Panc1 (cell line): ENCODE measurements at regions not wholly inside any gene's neighbourhood (a gene's known extent, or its start where the extent isn't known, plus 50 kb on each side); places are given as distances from the start of the nearest gene placed in this dataset.

Source experiments
- ATAC-seq: fragments of 200-7000 bp; cut with Tn5 transposase; 2 replicates; pipeline ENCODE4 v1.9.1; 2020; ENCODE audit warnings: mild to moderate bottlenecking, moderate library complexity
- BruUV-seq: library from RNA; stranded (reverse); fragments of 400-500 nt; replicated peaks from 2 replicates; lab custom pipeline; 2021; lab: Mats Ljungman, UMichigan
- CTCF ChIA-PET: fragments of 300-600 bp; sonication (Branson Sonifier 250); formaldehyde crosslinking; loops from one replicate; lab custom pipeline; 2022; ENCODE audit warnings: antibody characterized with exemption; lab: Charles Lee
- POLR2A ChIA-PET: fragments of 300-600 bp; sonication (Branson Sonifier 250); formaldehyde crosslinking; loops from one replicate; lab custom pipeline; 2022; ENCODE audit warnings: antibody characterized with exemption; lab: Charles Lee
- DNase-seq: peaks from one replicate; pipeline ENCODE4 v3.0.0-alpha.2; 2010; ENCODE audit warnings: low read depth, low spot score
- H3K27ac ChIP-seq: 2 replicates; pipeline ENCODE4 v1.5.1; 2011; ENCODE audit warnings: mild to moderate bottlenecking, low read length, inconsistent platforms
- H3K27me3 ChIP-seq: fragments of 200-500 bp; sonication (Bioruptor generic); 2 replicates; pipeline ENCODE4 v1.6.0; 2014; ENCODE audit warnings: low read length, inconsistent platforms; ENCODE audit not compliant: control insufficient read depth, insufficient read depth
- H3K36me3 ChIP-seq: fragments of 200-500 bp; sonication (Bioruptor generic); 2 replicates; pipeline ENCODE4 v1.5.1; 2014; ENCODE audit warnings: inconsistent platforms, mild to moderate bottlenecking, low read length, moderate library complexity; ENCODE audit not compliant: control insufficient read depth, insufficient read depth
- H3K4me1 ChIP-seq: 2 replicates; pipeline ENCODE4 v1.5.1; 2011; ENCODE audit warnings: inconsistent platforms, mild to moderate bottlenecking, low read length, moderate library complexity; ENCODE audit not compliant: control insufficient read depth, insufficient read depth
- H3K4me3 ChIP-seq, 2 experiments: 2 replicates each; pipeline ENCODE4 v1.5.1; 2011 to 2012; ENCODE audit warnings: low read depth in 2 of 2, low read length in 2 of 2, mild to moderate bottlenecking in 2 of 2, inconsistent platforms in 1 of 2, moderate library complexity in 1 of 2
- H3K9me3 ChIP-seq: fragments of 200-500 bp; sonication (Bioruptor generic); 2 replicates; pipeline ENCODE4 v1.5.1; 2014; ENCODE audit warnings: low read depth, mild to moderate bottlenecking, inconsistent platforms, low read length, moderate library complexity; ENCODE audit not compliant: control insufficient read depth, insufficient read depth
- POLR2AphosphoS5 ChIP-seq: IDR thresholded peaks from 2 replicates; pipeline ENCODE4 v1.6.1; 2012; ENCODE audit warnings: mild to moderate bottlenecking, low read depth, low read length, moderate library complexity
- REST ChIP-seq, 2 experiments: IDR thresholded peaks; 2 replicates each; pipeline ENCODE4 v1.6.1; 2011 to 2012; ENCODE audit warnings: low read depth in 2 of 2, control low read depth in 1 of 2, low read length in 1 of 2, mild to moderate bottlenecking in 1 of 2, moderate library complexity in 1 of 2; ENCODE audit not compliant: insufficient read depth in 1 of 2
- SIN3A ChIP-seq: IDR thresholded peaks from 2 replicates; pipeline ENCODE4 v1.6.1; 2012; ENCODE audit warnings: low read depth, mild to moderate bottlenecking, low read length, moderate library complexity, borderline replicate concordance; ENCODE audit not compliant: insufficient read depth
- TCF7L2 ChIP-seq: IDR thresholded peaks from 2 replicates; pipeline ENCODE4 v1.6.1; 2011; ENCODE audit warnings: mild to moderate bottlenecking, low read depth, low read length, inconsistent platforms
- in situ Hi-C: cut with HindIII; loops from 2 replicates; pipeline ENCODE4 v1.10.0; 2016; ENCODE audit warnings: low sequenced_read_pairs, low pct_unique_long_range_greater_than_20kb
- intact Hi-C: fragments of 100-400 bp; cut with micrococcal nuclease; formaldehyde crosslinking; loops from one replicate; pipeline ENCODE4 v1.10.0; 2022; ENCODE audit not compliant: unreplicated experiment
- TF ChIP-seq, protein P1 (sequence below): fragments of 450-650 bp; IDR thresholded peaks from 2 replicates; pipeline ENCODE4 v1.5.1; 2017; ENCODE audit warnings: mild to moderate bottlenecking

- intact Hi-C loops = no loop called here
- no peak for TF ChIP-seq TCF7L2
- TF ChIP-seq REST (IDR thresholded peaks at IDR 0.05; ENCODE audit: insufficient read depth in 1 of 2, low read depth in 2 of 2, low read length in 1 of 2) = no peak
- TF ChIP-seq, protein P1, sequence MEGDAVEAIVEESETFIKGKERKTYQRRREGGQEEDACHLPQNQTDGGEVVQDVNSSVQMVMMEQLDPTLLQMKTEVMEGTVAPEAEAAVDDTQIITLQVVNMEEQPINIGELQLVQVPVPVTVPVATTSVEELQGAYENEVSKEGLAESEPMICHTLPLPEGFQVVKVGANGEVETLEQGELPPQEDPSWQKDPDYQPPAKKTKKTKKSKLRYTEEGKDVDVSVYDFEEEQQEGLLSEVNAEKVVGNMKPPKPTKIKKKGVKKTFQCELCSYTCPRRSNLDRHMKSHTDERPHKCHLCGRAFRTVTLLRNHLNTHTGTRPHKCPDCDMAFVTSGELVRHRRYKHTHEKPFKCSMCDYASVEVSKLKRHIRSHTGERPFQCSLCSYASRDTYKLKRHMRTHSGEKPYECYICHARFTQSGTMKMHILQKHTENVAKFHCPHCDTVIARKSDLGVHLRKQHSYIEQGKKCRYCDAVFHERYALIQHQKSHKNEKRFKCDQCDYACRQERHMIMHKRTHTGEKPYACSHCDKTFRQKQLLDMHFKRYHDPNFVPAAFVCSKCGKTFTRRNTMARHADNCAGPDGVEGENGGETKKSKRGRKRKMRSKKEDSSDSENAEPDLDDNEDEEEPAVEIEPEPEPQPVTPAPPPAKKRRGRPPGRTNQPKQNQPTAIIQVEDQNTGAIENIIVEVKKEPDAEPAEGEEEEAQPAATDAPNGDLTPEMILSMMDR = no peak
- no peak for TF ChIP-seq SIN3A
- TF ChIP-seq POLR2AphosphoS5 = no peak
- DNase-seq (no peak), ATAC-seq (no peak)
- ChIA-PET POLR2A (no interaction called here), CTCF (no interaction called here)
- no TSS peak for BruUV-seq
- H3K27me3 ChIP-seq = no peaks in the 10 kb centered on the region
- no peak overlapping the region for H3K4me3 ChIP-seq
- H3K9me3 ChIP-seq = no peaks in the 10 kb centered on the region
- peaks cover 52% of the 10 kb centered on the region for H3K4me1 ChIP-seq
- no peaks in the 10 kb centered on the region for H3K36me3 ChIP-seq
- peak overlapping the region; percentile 77 for H3K27ac ChIP-seq
- in situ Hi-C loops = no loop called here
Observed at GRCh38 chr1:47685763-47686066, 247.9 kb downstream of the FOXD2 start.

DNA sequence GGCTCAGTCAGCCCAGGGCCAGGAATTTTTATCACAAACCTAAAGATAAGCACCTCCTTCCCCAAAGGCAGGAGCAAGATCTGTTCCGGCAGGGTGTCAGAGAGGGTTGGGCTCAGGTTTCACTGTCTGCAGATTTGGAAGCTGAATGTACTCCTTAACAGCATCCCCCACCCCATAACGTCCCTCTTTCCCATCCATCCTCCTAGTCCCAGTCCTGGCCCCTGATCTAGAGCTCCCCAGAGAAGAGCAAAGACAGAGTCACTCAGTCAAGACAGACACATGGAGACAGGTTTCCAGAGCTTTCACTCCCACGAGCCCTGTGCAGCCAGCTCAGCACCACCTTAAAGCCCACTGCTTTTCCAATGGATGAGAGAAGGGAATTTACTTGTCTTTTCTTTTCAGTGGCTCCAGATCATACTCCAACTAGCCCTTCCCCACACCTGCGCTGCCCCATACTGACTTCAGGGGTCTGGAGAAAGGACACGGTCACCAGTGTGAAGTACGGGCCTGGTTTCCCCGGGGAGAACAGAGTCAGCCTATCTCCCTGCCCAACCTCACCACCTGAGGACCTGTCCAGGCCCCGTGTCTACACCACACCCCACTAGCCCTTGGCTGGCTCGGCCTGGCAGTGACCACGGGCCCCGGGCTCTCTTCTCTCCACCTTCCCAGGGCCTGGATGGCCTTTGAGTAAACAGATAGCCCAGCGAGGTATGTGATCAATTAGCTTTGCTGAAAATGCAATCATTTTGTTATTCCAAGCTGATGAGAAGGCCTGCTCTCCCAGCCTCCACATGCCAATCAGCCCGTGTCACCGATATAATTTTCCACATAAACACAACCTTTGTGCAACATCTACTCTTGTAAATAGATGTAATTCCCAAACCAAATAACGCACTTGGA, 249.1 kb downstream of the FOXD2 start:
- CTCF ChIA-PET = no interaction called here
- Histone ChIP-seq H3K27ac (peak overlapping the region; percentile 77), H3K4me3 (no peak overlapping the region), H3K4me1 (peaks cover 52% of the 10 kb centered on the region), H3K36me3 (no peaks in the 10 kb centered on the region), H3K9me3 (no peaks in the 10 kb centered on the region), H3K27me3 (no peaks in the 10 kb centered on the region)
- in situ Hi-C loops (no loop called here), intact Hi-C loops (no loop called here)
- ATAC-seq (peak; percentile 38; the same call in 1 of the 2 replicates), DNase-seq (no peak)
- POLR2A ChIA-PET = no interaction called here
- TF ChIP-seq, protein P1 = no peak
- no peak for TF ChIP-seq POLR2AphosphoS5
- no peak for TF ChIP-seq TCF7L2
- no peak for TF ChIP-seq SIN3A
- no peak for TF ChIP-seq REST (IDR thresholded peaks at IDR 0.05; ENCODE audit: insufficient read depth in 1 of 2, low read depth in 2 of 2, low read length in 1 of 2)
- no TSS peak for BruUV-seq
